ENCODE measurements at regions not wholly inside any gene's neighbourhood (a gene's known extent, or its start where the extent isn't known, plus 50 kb on each side); places are given as distances from the start of the nearest gene placed in this dataset.

GRCh38 chr2:9113262-9113661, 93.3 kb upstream of the ASAP2 start:
- no peak for DNase-seq (ENCODE audit: low read depth, low spot score)
- ChIA-PET POLR2A (no interaction called here), CTCF (interaction anchor here (0.6 kb wide), 1 partner anchor 65 kb away, joined by 4 read pairs; no protein-coding TSS in a partner anchor)
- Histone ChIP-seq H3K4me1 (ENCODE audit: control insufficient read depth, insufficient read depth, low read length) (peaks cover 9% of the 10 kb centered on the region), H3K4me3 (ENCODE audit: low read depth in 2 of 2, low read length in 2 of 2) (no peak overlapping the region), H3K36me3 (ENCODE audit: control insufficient read depth, insufficient read depth, low read length) (no peaks in the 10 kb centered on the region), H3K9me3 (ENCODE audit: control insufficient read depth, insufficient read depth, low read depth, low read length) (no peaks in the 10 kb centered on the region), H3K27me3 (ENCODE audit: control insufficient read depth, insufficient read depth, low read length) (no peaks in the 10 kb centered on the region), H3K27ac (ENCODE audit: low read length) (no peak overlapping the region)
- no peak for ATAC-seq
- in situ Hi-C loops (cut with HindIII; ENCODE audit: low pct_unique_long_range_greater_than_20kb, low sequenced_read_pairs), result no loop called here
- TF ChIP-seq SIN3A (IDR thresholded peaks at IDR 0.05; ENCODE audit: borderline replicate concordance, insufficient read depth, low read depth, low read length) (no peak), POLR2AphosphoS5 (IDR thresholded peaks at IDR 0.05; ENCODE audit: low read depth, low read length) (no peak), TCF7L2 (IDR thresholded peaks at IDR 0.05; ENCODE audit: low read depth, low read length) (no peak), CTCF (IDR thresholded peaks at IDR 0.05) (no peak)
- TF ChIP-seq, protein P1, sequence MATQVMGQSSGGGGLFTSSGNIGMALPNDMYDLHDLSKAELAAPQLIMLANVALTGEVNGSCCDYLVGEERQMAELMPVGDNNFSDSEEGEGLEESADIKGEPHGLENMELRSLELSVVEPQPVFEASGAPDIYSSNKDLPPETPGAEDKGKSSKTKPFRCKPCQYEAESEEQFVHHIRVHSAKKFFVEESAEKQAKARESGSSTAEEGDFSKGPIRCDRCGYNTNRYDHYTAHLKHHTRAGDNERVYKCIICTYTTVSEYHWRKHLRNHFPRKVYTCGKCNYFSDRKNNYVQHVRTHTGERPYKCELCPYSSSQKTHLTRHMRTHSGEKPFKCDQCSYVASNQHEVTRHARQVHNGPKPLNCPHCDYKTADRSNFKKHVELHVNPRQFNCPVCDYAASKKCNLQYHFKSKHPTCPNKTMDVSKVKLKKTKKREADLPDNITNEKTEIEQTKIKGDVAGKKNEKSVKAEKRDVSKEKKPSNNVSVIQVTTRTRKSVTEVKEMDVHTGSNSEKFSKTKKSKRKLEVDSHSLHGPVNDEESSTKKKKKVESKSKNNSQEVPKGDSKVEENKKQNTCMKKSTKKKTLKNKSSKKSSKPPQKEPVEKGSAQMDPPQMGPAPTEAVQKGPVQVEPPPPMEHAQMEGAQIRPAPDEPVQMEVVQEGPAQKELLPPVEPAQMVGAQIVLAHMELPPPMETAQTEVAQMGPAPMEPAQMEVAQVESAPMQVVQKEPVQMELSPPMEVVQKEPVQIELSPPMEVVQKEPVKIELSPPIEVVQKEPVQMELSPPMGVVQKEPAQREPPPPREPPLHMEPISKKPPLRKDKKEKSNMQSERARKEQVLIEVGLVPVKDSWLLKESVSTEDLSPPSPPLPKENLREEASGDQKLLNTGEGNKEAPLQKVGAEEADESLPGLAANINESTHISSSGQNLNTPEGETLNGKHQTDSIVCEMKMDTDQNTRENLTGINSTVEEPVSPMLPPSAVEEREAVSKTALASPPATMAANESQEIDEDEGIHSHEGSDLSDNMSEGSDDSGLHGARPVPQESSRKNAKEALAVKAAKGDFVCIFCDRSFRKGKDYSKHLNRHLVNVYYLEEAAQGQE (IDR thresholded peaks at IDR 0.05; ENCODE audit: insufficient read depth in 1 of 2, low read depth in 2 of 2, low read length in 1 of 2), result no peak
- intact Hi-C loops (cut with micrococcal nuclease; ENCODE audit: unreplicated experiment), result no loop called here
- BruUV-seq (replicated peaks), result no TSS peak

DNA sequence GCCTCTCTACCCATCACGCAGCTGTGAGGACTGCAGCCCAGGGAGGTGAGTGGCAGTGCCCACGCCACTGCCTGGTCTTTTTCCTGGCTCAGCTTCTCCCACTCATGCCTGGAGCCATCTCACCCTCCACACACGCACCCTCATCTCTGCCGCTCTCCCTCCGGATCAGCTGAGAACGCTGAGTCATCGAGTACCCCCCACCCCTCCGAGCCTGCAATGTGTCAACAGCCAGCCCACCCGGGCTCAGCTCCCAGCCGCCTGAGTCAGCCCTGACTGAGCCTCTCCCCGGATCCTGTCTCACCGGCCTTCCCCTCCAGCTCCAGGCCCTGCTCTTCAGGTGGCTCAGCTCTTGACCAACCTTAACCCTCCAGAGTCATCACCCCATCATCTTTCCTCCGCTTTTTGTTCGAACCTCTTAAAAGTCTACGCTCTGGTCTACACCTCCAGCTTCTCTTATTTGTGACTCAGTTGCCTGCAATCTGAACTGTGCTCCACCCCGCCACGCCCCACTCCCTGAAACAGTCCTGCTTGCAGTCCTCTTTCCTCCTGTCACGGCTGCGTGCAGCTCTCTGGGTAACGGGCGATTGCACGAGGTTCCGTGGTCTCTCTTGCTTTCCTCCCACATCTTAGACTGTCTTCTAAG, 94.4 kb upstream of the ASAP2 start:
- ChIA-PET CTCF (interaction anchor here (0.6 kb wide), 1 partner anchor 603 kb away, joined by 5 read pairs; no protein-coding TSS in a partner anchor), POLR2A (no interaction called here)
- intact Hi-C loops (cut with micrococcal nuclease; ENCODE audit: unreplicated experiment), result no loop called here
- no TSS peak for BruUV-seq (replicated peaks)
- no peak overlapping the region for H3K27ac ChIP-seq (ENCODE audit: low read length)
- no peak overlapping the region for H3K4me3 ChIP-seq (ENCODE audit: low read depth in 2 of 2, low read length in 2 of 2)
- peak; percentile 77 for ATAC-seq
- no peaks in the 10 kb centered on the region for H3K27me3 ChIP-seq (ENCODE audit: control insufficient read depth, insufficient read depth, low read length)
- no peaks in the 10 kb centered on the region for H3K9me3 ChIP-seq (ENCODE audit: control insufficient read depth, insufficient read depth, low read depth, low read length)
- DNase-seq (ENCODE audit: low read depth, low spot score), result no peak
- in situ Hi-C loops (cut with HindIII; ENCODE audit: low pct_unique_long_range_greater_than_20kb, low sequenced_read_pairs), result no loop called here
- no peaks in the 10 kb centered on the region for H3K36me3 ChIP-seq (ENCODE audit: control insufficient read depth, insufficient read depth, low read length)
- peaks cover 9% of the 10 kb centered on the region for H3K4me1 ChIP-seq (ENCODE audit: control insufficient read depth, insufficient read depth, low read length)
- TF ChIP-seq CTCF (IDR thresholded peaks at IDR 0.05), result no peak
